ENCODE measurements at regions not wholly inside any gene's neighbourhood (a gene's known extent, or its start where the extent isn't known, plus 50 kb on each side); places are given as distances from the start of the nearest gene placed in this dataset.

GRCh38 chr6:40881501-40881900 is 157.5 kb downstream of the UNC5CL start:
- no peak for TF ChIP-seq CTCF (optimal IDR thresholded peaks at IDR 0.05 in 1 of 3, IDR thresholded peaks at IDR 0.05 in 1 of 3, conservative IDR thresholded peaks at IDR 0.05 in 1 of 3; ENCODE audit: extremely low read depth in 1 of 3, insufficient read depth in 2 of 3, low read length in 3 of 3)
- TF ChIP-seq EZH2 (IDR thresholded peaks at IDR 0.05; ENCODE audit: low read length): no peak
